Testis (tissue), 2 donors: ENCODE measurements at regions not wholly inside any gene's neighbourhood (a gene's known extent, or its start where the extent isn't known, plus 50 kb on each side); places are given as distances from the start of the nearest gene placed in this dataset.

Source experiments
- CTCF ChIP-seq, 3 experiments: fragments of 450-650 bp in 2 of 3; fragments of 200-600 bp in 1 of 3; sonication (generic) in 1 of 3; IDR thresholded peaks; one replicate each; pipeline ENCODE4 v1.5.1; 2016 to 2019; ENCODE audit warnings: antibody characterized with exemption in 3 of 3, mild to moderate bottlenecking in 2 of 3, moderate library complexity in 1 of 3
- POLR2A ChIP-seq: fragments of 450-650 bp; IDR thresholded peaks from one replicate; pipeline ENCODE4 v1.6.1; 2017; ENCODE audit warnings: antibody characterized with exemption, mild to moderate bottlenecking, moderate library complexity

GRCh38 chr22:49057910-49058309 is 769.8 kb downstream of the BRD1 start:
- TF ChIP-seq POLR2A (no peak), CTCF (IDR thresholded peaks at IDR 0.05) (no peak)
